HG03196 (cell line): ENCODE measurements at regions not wholly inside any gene's neighbourhood (a gene's known extent, or its start where the extent isn't known, plus 50 kb on each side); places are given as distances from the start of the nearest gene placed in this dataset.
"Not testable (repeated sequence)": the region's sequence is repeated elsewhere in the genome, so short reads cannot be mapped to it uniquely, and the experiment has no call there.

Experiments used
- ATAC-seq: cut with Tn5 transposase; IDR thresholded peaks from one replicate; pipeline ENCODE4 v1.9.1; 2021; ENCODE audit not compliant: unreplicated experiment

DNA sequence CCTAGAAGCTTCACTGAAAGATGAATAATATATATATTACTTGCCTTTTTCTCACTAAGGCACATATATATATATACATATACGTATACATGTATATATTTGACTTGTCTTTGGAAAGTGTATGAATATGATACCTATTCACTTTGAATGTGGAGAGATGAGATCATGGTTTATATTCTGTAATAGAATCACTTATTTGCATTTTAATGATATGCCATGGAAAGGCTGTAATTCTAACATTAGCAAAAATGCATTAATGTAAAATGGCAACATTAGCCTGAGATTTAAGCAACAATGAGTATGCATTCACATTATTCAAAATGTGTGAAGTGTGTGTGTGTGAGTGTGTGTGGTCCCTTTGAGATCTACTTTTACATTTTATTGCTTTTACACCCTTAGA is 54.5 kb upstream of the PRKD1 start:
- ATAC-seq, result no peak

GRCh38 chr14:29982993-29983392 is 55.3 kb upstream of the PRKD1 start:
- no peak for ATAC-seq

GRCh38 chr14:29990344-29990857 is 62.8 kb upstream of the PRKD1 start:
- ATAC-seq, result not testable (repeated sequence)

GRCh38 chr14:29990993-29991392 is 63.3 kb upstream of the PRKD1 start:
- ATAC-seq, result no peak

- ATAC-seq, result no peak
Measured at GRCh38 chr14:29993143-29993542, 65.5 kb upstream of the PRKD1 start.

- ATAC-seq, result no peak
Measured at GRCh38 chr14:29999013-29999539, 71.4 kb upstream of the PRKD1 start.

DNA sequence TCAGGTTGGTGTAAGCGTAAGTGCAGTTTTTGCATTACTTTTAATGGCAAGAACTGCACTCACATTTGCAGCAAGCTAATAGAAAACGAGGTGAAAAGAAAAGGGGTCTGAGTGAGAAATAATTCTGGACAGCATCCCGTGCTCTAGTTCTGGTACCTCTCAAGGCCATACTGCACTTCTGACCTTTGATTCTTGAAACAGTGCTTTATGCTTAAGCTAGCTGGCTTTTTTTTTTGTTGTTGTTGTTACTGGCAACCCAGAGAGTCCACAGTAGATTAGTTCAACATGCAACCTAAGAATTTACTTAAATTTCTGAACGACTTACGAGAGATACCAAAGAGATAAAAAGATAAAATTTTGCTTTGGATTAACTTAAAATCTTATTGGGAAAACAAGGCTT is 75.2 kb upstream of the PRKD1 start:
- ATAC-seq, result no peak

DNA sequence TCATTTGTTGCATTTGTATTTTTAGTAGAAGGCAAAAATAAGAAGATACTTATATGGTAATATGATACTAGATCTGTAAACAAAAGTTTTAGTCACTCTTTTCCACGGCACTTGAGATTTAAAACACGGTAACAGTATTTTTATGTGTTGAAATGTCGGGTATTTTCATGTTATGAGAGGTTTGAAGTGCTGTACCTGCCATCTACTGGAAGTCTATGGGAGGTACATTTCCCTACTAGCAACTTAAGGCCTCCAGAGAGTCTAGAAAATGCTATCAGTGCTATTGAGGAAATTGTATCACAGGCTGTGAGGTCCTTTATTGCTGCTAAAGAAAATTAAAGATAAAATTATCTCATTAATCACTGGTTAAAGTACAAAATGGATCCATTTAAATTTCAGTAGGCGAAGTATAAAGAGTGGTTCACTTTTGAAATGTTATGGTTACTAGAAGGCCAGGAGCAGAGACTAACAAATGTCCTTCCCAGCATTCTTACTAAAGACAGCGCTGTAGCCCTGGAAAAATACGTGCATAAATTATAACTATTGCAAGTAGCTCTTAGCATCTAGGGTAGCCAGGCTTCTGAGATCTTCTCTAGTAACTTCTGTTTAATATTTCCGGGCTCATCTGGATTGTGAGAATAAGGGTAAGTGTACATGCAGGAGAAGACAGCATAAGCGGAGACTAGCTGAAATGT is 77.6 kb upstream of the PRKD1 start:
- ATAC-seq, result no peak

DNA sequence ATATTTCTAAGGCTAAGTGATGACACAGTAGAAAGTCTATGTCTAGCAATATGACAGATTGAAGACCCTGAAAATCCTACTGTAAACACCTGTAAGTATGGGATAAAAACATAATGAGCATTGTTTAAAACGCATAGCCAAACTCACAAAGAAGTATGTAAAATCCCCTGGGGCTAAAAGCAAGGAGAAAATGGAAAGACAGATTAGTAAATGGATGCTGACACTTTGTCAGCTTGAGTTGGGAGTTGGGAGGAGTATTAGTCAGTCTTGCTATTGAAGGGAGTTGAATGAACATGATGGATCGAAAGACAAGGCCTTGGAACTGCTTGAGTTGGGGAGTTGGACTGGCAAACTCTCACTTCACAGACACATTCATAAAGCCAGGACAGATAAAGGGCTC is 79.0 kb upstream of the PRKD1 start:
- ATAC-seq, result no peak

- no peak for ATAC-seq
Measured at GRCh38 chr14:30015489-30015888, 87.8 kb upstream of the PRKD1 start.

- ATAC-seq, result no peak
Measured at GRCh38 chr14:30016002-30016401, 88.4 kb upstream of the PRKD1 start.

DNA sequence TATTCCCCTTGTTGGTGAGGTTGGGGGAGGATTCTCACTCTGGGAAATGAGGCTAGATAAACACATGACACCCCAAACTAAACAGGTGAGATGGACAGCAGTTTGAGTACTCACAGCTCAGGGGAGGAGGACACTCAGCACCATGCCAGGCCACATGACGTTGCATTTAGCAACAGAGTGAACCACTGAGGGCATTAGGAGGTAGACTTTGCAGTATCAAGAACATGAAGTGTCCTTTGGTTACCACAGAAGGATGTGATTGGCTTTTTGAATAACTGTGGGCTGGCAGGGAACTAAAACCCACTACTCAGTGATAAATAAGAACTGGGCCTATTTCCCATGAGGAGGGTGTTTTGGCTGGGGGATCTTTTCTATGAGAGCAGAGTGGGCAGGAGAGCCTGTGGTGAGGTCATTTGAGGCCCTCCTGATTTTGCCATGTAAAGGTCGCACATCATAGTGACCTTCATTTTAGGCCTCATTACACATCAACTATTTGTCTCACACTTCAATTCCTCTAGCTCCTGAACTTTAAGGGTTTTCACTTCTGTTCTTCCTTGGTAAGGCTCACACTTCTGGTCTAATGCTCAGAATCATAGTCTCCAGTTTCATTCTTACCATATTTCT is 89.8 kb upstream of the PRKD1 start:
- ATAC-seq, result no peak

- no peak for ATAC-seq
Measured at GRCh38 chr14:30020271-30020670, 92.6 kb upstream of the PRKD1 start.

DNA sequence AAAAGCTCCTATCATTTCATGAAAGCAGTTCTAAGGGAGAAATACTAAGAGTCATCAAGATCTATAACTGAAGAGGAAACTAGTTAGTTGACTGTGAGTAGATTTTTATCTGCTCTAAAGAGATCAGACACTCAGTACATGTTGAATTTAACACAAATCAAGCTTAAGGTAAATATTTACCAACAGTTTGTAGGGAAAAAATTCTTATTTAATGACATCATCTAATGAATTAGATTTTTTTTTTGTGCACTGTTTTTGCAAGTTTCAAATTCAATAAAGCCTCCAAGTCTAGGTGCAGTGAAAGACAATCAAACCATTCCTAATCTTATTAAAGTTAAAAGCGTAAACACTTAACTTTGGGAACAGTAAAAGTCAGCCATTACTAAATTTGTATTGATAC is 93.0 kb upstream of the PRKD1 start:
- ATAC-seq, result no peak

GRCh38 chr14:30023350-30023749 is 95.7 kb upstream of the PRKD1 start:
- not testable (repeated sequence) for ATAC-seq

DNA sequence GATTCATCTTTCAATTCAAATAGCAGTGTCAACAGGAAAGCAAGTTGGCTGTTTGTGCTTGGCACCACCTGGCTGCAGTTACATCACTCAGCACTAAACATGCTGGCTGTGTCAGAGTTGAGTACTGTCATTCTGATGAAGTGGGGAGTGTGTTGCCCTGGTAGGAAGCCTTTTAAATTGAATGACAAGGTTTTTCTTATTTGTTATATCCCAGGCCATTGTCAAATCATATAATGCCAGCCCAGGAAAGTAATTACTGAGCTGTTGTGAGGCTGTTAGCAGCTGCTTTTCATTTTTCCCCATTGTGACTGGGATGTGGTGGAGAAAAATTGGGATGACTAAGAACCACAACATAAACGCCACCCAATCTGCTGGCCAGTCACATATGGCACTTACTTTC is 106.5 kb upstream of the PRKD1 start:
- no peak for ATAC-seq

- ATAC-seq, result no peak
Measured at GRCh38 chr14:30035361-30035760, 107.7 kb upstream of the PRKD1 start.

GRCh38 chr14:30045720-30046119 is 118.1 kb upstream of the PRKD1 start:
- ATAC-seq, result no peak

DNA sequence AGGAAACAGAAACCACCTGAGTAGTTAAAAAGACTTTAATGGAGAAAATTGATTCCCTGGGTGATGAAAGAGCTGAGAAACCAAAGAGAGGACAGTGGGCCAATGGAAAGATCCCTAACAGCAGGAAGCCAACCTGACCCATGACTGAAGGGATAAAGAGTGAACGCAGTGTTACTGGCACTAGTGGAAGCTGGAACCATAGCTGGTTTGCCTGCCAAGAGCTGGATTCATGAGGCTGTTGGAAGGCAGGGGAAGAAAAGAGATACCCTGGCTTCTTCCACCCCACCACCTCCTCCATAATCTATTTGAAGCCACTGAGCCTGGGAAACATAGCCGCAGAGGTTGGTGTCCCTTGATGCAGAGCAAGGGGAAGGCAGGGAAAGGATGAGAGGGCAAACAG is 125.5 kb upstream of the PRKD1 start:
- ATAC-seq, result no peak

DNA sequence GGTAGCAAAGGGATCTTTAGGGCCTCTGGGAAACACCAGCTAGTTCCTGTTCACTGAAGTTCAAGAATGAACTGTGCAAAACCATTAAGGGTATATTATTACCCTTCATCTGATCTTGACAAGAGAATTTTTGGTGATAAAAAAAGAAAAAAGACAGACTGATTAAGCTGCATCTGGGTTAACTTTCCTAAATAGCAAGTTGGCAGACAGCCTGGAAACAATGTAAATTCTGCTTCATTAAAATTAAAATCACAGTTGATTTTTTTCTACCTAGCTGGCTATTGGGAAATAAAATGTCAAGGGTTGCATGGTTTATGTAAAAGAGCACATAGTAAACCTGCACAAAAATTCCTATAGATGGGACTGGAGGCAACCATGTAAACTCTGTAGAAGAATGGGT is 126.6 kb upstream of the PRKD1 start:
- no peak for ATAC-seq

DNA sequence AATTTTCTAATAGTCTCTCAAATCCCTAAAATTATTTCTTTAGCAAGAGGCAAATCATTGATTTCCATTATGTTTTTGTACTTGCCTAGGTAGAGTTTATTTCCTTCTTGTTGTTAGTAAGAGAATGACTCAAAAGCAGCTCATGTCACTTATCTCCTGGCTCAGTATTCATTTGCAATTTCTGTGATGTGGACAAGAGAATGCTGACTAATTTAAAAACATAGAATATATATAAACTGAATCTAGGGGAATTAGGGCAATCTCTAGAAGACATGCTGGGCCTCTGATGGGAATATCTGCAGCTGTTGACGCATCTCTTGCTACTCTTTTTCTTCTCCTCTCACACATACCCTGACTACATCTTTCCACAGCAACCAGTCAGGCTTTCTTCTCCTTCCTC is 130.8 kb upstream of the PRKD1 start:
- no peak for ATAC-seq

- no peak for ATAC-seq
Measured at GRCh38 chr14:30063746-30064145, 136.1 kb upstream of the PRKD1 start.

DNA sequence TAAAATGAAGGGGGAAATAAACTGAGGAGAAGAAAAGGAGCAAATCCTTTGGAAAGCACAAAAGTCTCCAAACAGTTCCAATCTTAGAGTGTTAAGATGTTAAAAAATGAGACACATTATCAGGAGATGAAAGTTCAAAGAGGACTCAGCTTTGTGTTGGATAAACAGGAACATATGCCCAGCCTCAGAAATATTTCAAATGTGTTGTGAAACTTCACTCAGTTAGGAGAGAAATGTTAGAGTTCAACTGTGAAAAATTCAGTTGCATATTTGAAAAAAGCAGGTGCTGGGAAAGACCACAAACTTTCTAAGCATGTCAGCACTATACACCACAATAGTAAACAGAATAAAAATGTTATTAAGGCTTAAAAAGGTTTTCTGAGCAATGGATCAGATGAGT is 136.8 kb upstream of the PRKD1 start:
- no peak for ATAC-seq
